Upper lobe of left lung (tissue), 4 donors: ENCODE measurements at regions not wholly inside any gene's neighbourhood (a gene's known extent, or its start where the extent isn't known, plus 50 kb on each side); places are given as distances from the start of the nearest gene placed in this dataset.

Experiments
- POLR2A ChIP-seq, 4 donors: fragments of 450-650 bp; IDR thresholded peaks; one replicate each; pipeline ENCODE4 v1.5.1; 2016 to 2017; ENCODE audit warnings: antibody characterized with exemption in 4 of 4, mild to moderate bottlenecking in 2 of 4
- TF ChIP-seq, protein P1 (sequence below), 6 experiments: fragments of 450-650 bp in 4 of 6; fragments of 200-600 bp in 2 of 6; sonication (generic) in 2 of 6; IDR thresholded peaks; one replicate each; pipeline ENCODE4 v1.5.1; 2016 to 2019; ENCODE audit warnings: antibody characterized with exemption in 6 of 6

DNA sequence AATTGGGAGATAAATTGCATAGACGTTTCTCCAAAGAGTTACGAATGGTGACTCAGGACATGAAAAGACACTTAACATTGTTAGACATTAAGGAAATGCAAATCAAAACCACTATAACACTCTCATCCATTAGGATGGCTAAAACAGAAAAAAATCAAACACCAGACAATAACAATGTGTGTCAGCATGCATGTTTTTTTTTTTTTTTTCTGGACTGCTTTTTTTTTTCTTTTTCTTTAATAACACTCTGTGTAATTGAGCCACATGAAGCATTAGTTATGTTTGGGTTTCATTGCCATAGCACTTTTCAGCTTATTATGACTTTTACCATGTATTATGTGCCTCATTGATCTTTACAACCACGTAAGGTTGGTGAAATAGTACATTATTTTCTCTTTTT, 95.0 kb downstream of the NFKBIZ start:
- TF ChIP-seq, protein P1, sequence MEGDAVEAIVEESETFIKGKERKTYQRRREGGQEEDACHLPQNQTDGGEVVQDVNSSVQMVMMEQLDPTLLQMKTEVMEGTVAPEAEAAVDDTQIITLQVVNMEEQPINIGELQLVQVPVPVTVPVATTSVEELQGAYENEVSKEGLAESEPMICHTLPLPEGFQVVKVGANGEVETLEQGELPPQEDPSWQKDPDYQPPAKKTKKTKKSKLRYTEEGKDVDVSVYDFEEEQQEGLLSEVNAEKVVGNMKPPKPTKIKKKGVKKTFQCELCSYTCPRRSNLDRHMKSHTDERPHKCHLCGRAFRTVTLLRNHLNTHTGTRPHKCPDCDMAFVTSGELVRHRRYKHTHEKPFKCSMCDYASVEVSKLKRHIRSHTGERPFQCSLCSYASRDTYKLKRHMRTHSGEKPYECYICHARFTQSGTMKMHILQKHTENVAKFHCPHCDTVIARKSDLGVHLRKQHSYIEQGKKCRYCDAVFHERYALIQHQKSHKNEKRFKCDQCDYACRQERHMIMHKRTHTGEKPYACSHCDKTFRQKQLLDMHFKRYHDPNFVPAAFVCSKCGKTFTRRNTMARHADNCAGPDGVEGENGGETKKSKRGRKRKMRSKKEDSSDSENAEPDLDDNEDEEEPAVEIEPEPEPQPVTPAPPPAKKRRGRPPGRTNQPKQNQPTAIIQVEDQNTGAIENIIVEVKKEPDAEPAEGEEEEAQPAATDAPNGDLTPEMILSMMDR (IDR thresholded peaks at IDR 0.05): no peak
- no peak for TF ChIP-seq POLR2A (IDR thresholded peaks at IDR 0.05)
